ENCODE measurements at regions not wholly inside any gene's neighbourhood (a gene's known extent, or its start where the extent isn't known, plus 50 kb on each side); places are given as distances from the start of the nearest gene placed in this dataset.
"Not testable (repeated sequence)": the region's sequence is repeated elsewhere in the genome, so short reads cannot be mapped to it uniquely, and the experiment has no call there.

DNA sequence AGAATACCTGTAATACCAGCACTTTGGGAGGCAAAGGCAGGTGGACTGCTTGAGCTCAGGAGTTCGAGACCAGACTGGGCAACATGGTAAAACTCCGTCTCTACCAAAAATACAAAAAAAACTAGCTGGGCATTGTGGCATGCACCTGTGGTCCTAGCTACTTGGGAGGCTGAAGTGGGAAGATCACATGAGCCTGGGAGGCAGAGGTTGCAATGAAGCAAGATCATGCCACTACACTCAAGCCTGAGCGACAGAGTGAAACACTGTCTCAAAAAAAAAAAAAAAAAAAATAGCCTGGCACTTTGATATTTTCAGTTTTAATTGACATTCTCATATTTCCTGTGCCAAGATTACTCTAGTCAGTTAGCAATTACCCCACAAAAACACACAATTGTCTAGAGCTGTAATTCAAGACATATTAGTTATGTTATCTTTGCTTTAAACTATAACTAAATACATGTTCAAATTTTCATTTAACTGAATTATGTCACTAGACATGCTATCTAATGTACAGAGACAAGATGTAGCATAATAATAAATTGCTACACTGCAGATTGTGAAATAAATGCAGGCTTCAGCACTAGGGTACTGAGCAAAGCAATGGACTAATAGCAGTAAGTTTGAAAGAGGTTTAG, 378.2 kb upstream of the GRAMD2B start:
- in situ Hi-C loops (cut with HindIII; ENCODE audit: low sequenced_read_pairs), result no loop called here

- in situ Hi-C loops (cut with HindIII; ENCODE audit: low sequenced_read_pairs), result no loop called here
These were observed 376.9 kb upstream of the GRAMD2B start for GRCh38 chr5:126046318-126046717.

DNA sequence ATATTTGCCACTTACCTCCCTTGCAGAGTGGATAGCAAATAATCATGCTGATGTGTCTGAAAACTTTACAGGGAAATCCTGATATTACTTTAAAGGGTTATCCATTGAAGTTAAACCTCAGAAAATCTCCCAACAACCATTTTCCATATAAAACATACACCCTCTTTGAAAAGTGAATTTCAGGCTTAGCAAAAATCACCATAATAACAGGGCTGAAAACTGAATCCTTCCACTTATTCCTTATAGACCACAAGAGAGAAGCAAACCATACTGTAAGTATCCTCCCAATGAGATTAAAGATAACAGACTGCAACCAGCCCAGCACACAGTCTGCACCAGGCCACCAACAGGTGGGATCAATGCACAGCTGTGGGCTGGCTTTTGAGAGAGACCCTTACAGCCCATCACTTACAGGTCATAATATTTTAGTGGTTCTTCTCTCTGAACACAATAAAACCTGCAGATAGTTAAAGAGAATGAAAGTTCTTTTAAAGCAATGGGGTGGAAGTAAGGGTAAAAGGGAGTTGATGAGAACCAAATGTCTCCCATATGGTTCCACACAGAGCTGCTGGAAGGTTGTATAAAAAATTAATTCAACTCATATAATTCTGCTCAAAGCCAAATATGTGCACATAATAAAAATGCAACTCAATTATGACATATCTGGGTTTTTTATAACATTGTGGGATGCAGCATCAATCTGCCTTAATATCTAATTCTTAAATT, 376.2 kb upstream of the GRAMD2B start:
- in situ Hi-C loops (cut with HindIII; ENCODE audit: low sequenced_read_pairs), result no loop called here

DNA sequence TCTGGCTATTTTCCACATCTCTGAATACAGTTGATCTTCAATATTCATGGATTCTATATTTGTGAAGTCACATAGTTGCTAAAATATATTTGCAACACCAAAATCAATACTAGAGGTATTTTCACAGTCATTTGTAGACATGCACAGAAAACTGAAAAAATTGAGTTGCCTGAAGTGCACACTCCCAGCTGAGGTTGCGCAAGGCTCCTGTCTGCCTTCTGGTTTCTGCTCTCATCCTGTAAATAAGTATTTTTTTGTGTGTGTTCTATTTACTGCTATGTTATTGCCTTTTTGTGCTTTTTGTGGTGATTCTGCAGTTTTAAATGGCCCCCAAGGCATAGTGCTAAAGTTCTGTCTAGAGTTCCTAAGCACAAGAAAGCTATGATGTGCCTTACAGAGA, 371.1 kb upstream of the GRAMD2B start:
- in situ Hi-C loops (cut with HindIII; ENCODE audit: low sequenced_read_pairs), result no loop called here

DNA sequence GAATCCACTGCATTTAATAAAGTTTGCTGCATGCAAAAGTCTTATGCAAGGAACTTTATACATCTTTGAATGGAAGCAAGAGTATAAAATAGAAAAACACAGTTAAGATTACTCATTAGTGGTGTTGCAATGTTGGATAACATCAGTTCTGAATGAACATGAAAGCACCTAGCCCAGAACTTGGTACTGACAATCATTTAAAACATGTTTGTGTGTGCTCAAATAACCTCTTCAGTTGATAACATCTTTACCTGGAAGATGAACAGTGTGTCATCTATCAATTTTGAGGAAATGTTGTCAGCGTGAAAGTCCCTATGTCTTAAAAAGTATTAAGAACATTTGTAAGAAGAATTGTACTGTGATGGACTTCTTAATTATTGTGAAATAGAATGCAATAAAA, 370.4 kb upstream of the GRAMD2B start:
- in situ Hi-C loops (cut with HindIII; ENCODE audit: low sequenced_read_pairs), result no loop called here

GRCh38 chr5:126053630-126054029, 369.6 kb upstream of the GRAMD2B start:
- in situ Hi-C loops (cut with HindIII; ENCODE audit: low sequenced_read_pairs), result no loop called here

GRCh38 chr5:126054577-126055347, 368.4 kb upstream of the GRAMD2B start:
- in situ Hi-C loops (cut with HindIII; ENCODE audit: low sequenced_read_pairs), result no loop called here

DNA sequence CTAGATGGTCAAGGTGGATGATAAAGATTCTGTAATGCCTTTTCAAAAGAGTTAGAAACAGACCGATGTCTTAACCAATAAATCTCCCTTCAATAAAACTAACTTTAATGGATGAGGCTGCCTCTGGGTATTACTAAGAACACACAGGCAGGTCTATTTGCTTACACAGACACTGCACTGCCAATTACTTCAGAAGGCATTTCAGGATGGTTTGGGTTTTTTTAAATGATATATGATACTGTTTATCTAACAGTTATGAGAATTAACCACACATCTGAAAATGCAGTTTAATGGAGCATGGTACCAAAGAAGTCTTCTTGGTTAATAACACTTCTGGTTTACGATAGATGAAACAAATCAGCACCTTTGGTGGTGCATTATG, 367.9 kb upstream of the GRAMD2B start:
- in situ Hi-C loops (cut with HindIII; ENCODE audit: low sequenced_read_pairs), result no loop called here

DNA sequence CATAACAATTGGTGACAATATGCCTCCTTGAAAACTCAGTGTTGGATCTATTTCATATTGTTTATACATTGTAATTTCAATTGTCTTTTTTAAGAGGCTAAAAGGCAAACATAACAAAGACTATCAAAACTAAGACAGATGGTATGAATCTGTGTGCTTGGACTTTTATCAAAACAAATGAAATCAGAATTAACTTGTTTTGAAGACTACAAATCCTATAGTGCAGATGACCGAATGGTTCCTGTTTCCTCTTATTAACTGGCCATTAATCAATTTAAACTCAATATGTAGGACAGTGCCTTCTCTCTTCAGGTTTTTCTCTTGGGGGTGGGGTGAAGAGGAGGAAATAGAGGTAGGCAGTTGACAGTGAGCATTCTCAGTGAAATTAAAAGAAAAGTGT, 366.9 kb upstream of the GRAMD2B start:
- in situ Hi-C loops (cut with HindIII; ENCODE audit: low sequenced_read_pairs), result no loop called here

GRCh38 chr5:126056851-126057622, 366.2 kb upstream of the GRAMD2B start:
- in situ Hi-C loops (cut with HindIII; ENCODE audit: low sequenced_read_pairs), result no loop called here

DNA sequence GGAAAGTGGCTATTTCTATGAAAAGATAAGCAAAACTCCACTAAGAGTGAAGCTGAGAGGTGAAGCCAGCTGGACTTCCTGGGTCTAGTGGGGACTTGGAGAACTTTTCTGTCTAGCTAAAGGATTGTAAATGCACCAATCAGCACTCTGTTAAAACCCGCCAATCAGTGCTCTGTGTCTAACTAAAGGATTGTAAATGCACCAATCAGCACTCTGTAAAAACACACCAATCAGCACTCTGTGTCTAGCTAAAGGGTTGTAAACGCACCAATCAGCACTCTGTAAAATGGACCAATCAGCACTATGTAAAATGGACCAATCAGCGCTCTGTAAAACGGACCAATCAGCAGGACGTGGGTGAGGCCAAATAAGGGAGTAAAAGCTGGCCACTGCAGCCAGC, 364.8 kb upstream of the GRAMD2B start:
- in situ Hi-C loops (cut with HindIII; ENCODE audit: low sequenced_read_pairs), result not testable (repeated sequence)

- in situ Hi-C loops (cut with HindIII; ENCODE audit: low sequenced_read_pairs), result no loop called here
These were observed 360.6 kb upstream of the GRAMD2B start for GRCh38 chr5:126062398-126063221.

- in situ Hi-C loops (cut with HindIII; ENCODE audit: low sequenced_read_pairs), result no loop called here
These were observed 358.1 kb upstream of the GRAMD2B start for GRCh38 chr5:126065061-126065460.

DNA sequence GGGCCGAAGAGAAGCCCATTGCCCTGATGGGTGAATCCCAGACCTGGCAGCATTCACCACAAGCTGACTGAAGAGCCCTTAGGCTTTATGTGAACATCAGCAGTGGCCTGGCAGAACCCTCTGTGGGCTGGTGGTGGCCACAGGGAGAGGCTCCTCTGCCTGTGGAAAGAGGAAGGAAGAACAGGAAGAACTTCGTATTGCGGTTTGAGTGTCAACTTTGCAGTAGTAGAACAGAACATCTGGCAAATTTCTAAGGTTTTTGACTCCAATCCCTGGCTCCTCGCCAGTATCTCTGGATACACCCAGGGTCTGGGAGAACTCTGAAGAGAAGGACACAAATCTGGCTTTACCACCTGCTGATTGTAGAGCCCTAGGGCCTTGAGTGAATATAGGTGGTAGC, 356.4 kb upstream of the GRAMD2B start:
- in situ Hi-C loops (cut with HindIII; ENCODE audit: low sequenced_read_pairs), result no loop called here

DNA sequence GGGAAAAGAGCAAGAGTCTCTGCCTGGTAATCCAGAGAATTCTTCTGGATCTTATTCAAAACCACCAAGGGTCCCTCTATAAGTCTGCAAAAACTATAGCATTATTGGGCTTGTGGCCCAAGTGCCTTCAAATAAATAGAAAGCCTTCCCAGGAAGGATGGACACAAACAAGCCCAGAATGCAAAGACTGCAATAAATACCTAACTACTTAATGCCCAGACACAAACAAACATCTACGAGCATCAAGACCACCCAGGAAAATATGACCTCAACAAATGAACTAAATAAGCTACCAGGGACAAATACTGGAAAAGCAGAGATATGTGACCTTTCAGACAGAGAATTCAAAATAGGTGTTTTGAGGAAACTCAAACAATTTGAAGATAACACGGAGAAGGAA, 355.8 kb upstream of the GRAMD2B start:
- in situ Hi-C loops (cut with HindIII; ENCODE audit: low sequenced_read_pairs), result no loop called here

- in situ Hi-C loops (cut with HindIII; ENCODE audit: low sequenced_read_pairs), result no loop called here
These were observed 353.9 kb upstream of the GRAMD2B start for GRCh38 chr5:126069329-126069728.

DNA sequence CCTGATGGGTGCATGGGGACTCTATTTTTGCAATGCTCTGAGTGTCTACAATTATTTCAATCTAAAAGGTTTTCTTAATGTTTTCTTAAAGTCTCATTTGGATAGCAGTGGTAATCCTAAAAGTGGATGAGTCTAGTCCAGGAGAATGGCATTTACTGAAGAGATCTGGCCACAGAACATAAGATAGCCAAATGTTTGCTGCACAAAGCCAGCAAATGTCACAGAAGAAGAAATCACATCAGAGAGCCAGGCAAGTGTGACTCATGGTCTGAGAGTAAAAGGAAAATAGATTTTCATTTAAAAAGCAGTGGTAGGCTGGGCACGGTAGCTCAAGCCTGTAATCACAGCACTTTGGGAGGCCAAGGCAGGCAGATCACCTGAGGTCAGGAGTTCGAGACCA, 352.7 kb upstream of the GRAMD2B start:
- in situ Hi-C loops (cut with HindIII; ENCODE audit: low sequenced_read_pairs), result no loop called here

GRCh38 chr5:126074538-126074937, 348.7 kb upstream of the GRAMD2B start:
- in situ Hi-C loops (cut with HindIII; ENCODE audit: low sequenced_read_pairs), result no loop called here

- in situ Hi-C loops (cut with HindIII; ENCODE audit: low sequenced_read_pairs), result no loop called here
These were observed 343.9 kb upstream of the GRAMD2B start for GRCh38 chr5:126079266-126079665.

GRCh38 chr5:126081209-126081608, 342.0 kb upstream of the GRAMD2B start:
- in situ Hi-C loops (cut with HindIII; ENCODE audit: low sequenced_read_pairs), result no loop called here

All from DLD1 (cell line).